ENCODE measurements at regions not wholly inside any gene's neighbourhood (a gene's known extent, or its start where the extent isn't known, plus 50 kb on each side); places are given as distances from the start of the nearest gene placed in this dataset.

- H3K27ac Mint-ChIP-seq, result no peak overlapping the region
- H3K4me1 Mint-ChIP-seq, result no peaks in the 10 kb centered on the region
- peaks cover 4% of the 10 kb centered on the region for H3K9me3 Mint-ChIP-seq (ENCODE audit: low read depth)
- intact Hi-C loops (cut with DNase I, micrococcal nuclease), result no loop called here
- CTCF ChIA-PET, result interaction anchor here (0.9 kb wide), 1 partner anchor 16 kb away, joined by 3 read pairs; no protein-coding TSS in a partner anchor
- no peaks in the 10 kb centered on the region for H3K36me3 Mint-ChIP-seq (ENCODE audit: low read depth)
- POLR2A ChIA-PET, result no interaction called here
- peaks cover 24% of the 10 kb centered on the region for H3K27me3 Mint-ChIP-seq
- no peak overlapping the region for H3K4me3 Mint-ChIP-seq
- ATAC-seq (no peak), DNase-seq (no peak)
These were observed 101.9 kb downstream of the TMPRSS5 start for GRCh38 chr11:113604186-113604585.

GRCh38 chr11:113603277-113604059, 102.6 kb downstream of the TMPRSS5 start:
- POLR2A ChIA-PET, result no interaction called here
- Mint-ChIP-seq H3K27me3 (peaks cover 28% of the 10 kb centered on the region), H3K36me3 (ENCODE audit: low read depth) (no peaks in the 10 kb centered on the region), H3K4me3 (no peak overlapping the region), H3K27ac (no peak overlapping the region), H3K4me1 (no peaks in the 10 kb centered on the region), H3K9me3 (ENCODE audit: low read depth) (peaks cover 4% of the 10 kb centered on the region)
- DNase-seq (no peak), ATAC-seq (no peak)
- intact Hi-C loops (cut with DNase I, micrococcal nuclease), result no loop called here
- CTCF ChIA-PET, result interaction anchor here (0.9 kb wide), 1 partner anchor 16 kb away, joined by 3 read pairs; no protein-coding TSS in a partner anchor

DNA sequence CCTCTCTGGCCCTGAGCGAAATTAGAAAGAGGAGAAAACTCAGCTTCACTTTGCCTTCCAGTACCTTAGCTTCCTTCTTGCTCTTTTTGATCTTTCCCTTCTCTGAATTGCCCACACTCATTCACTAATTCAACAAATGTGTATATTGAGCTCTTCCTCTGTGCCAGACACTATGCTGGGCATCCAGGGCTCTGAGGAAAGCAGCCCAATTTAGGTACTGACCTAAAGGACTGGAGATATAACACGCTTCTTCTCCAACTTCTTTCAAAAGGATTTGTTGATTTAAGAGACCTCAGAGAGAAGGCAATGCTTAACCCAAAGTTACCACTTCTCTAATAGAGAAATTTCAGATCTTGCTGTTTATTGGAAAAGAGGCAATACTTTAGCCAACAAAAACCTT, 103.6 kb downstream of the TMPRSS5 start:
- DNase-seq (no peak), ATAC-seq (no peak)
- no peak overlapping the region for H3K4me3 Mint-ChIP-seq
- ChIA-PET CTCF (interaction anchor here (1.2 kb wide), 1 partner anchor 12 kb away, joined by 3 read pairs; no protein-coding TSS in a partner anchor), POLR2A (no interaction called here)
- H3K9me3 Mint-ChIP-seq (ENCODE audit: low read depth), result peaks cover 4% of the 10 kb centered on the region
- H3K27ac Mint-ChIP-seq, result no peak overlapping the region
- no peaks in the 10 kb centered on the region for H3K36me3 Mint-ChIP-seq (ENCODE audit: low read depth)
- no peaks in the 10 kb centered on the region for H3K4me1 Mint-ChIP-seq
- intact Hi-C loops (cut with DNase I, micrococcal nuclease), result no loop called here
- H3K27me3 Mint-ChIP-seq, result peaks cover 32% of the 10 kb centered on the region

DNA sequence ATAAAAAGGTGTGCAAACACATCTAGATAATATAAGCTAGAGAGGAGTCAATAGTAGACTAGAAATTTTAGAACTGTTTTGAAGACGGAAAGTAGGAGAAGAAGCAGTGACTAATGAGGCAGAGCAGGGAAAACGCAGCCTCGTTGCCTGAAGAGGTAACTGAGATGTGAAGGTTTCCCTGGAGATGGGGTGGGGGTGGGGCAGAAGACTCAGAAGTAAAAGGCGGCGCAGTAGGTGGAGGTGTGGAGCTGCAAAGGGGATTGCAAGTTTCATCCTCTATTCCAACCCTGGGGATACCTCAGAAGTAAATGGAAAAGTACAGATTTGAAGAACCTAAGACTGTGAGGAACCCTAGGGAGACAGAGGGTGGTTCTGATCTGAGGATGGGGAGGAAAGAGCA, 109.5 kb downstream of the TMPRSS5 start:
- Mint-ChIP-seq H3K9me3 (ENCODE audit: low read depth) (peaks cover 5% of the 10 kb centered on the region), H3K4me3 (no peak overlapping the region), H3K27ac (no peak overlapping the region), H3K4me1 (peaks cover 10% of the 10 kb centered on the region), H3K27me3 (peaks cover 39% of the 10 kb centered on the region), H3K36me3 (ENCODE audit: low read depth) (no peaks in the 10 kb centered on the region)
- DNase-seq, result no peak
- POLR2A ChIA-PET, result no interaction called here
- CTCF ChIA-PET, result interaction anchor here (0.7 kb wide), 1 partner anchor 861 kb away, joined by 3 read pairs; no protein-coding TSS in a partner anchor
- intact Hi-C loops (cut with DNase I, micrococcal nuclease), result no loop called here
- no peak for ATAC-seq

- peaks cover 40% of the 10 kb centered on the region for H3K27me3 Mint-ChIP-seq
These were observed 110.1 kb downstream of the TMPRSS5 start for GRCh38 chr11:113595810-113596594.

DNA sequence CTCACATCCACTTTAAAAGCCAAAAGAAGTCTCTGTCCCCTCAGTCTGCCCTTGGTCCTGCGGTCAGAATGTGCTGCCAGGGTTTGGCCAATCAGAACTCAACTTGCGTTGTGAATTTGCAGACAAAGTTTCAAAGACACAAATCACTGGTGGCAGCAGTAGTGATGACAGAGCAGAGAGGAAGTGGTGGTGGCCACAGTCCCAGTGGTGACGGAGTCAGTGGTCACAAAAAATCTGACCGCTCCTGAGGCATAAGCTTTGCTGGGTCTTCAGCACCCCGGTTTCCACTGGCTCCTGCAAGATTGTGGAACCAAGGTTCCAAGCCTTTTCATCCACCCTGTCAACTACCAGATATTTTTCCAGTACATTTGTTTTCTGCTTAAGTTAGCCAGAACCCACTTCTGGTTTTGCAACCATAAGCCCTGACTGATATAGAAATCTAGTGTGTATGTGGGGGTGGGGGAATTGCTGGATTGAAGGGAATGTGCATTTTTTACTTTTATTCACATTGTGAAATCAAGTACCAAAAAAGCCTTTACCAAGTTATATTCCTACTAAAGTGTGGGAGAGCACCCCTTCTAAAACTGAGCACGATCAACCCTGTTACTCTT, 112.3 kb downstream of the TMPRSS5 start:
- ChIA-PET POLR2A (no interaction called here), CTCF (no interaction called here)
- Mint-ChIP-seq H3K9me3 (ENCODE audit: low read depth) (peaks cover 5% of the 10 kb centered on the region), H3K27me3 (peaks cover 39% of the 10 kb centered on the region), H3K27ac (no peak overlapping the region), H3K36me3 (ENCODE audit: low read depth) (no peaks in the 10 kb centered on the region), H3K4me3 (no peak overlapping the region), H3K4me1 (peaks cover 11% of the 10 kb centered on the region)
- ATAC-seq (peak; percentile 85), DNase-seq (peak; percentile 56)
- intact Hi-C loops (cut with DNase I, micrococcal nuclease), result no loop called here

More at GRCh38 chr11:113595810-113596594, 110.1 kb downstream of the TMPRSS5 start:
- H3K4me1 Mint-ChIP-seq, result peaks cover 10% of the 10 kb centered on the region
- DNase-seq (no peak), ATAC-seq (no peak)
- H3K9me3 Mint-ChIP-seq (ENCODE audit: low read depth), result peaks cover 5% of the 10 kb centered on the region
- ChIA-PET CTCF (no interaction called here), POLR2A (no interaction called here)
- no peak overlapping the region for H3K4me3 Mint-ChIP-seq
- H3K27ac Mint-ChIP-seq, result no peak overlapping the region
- intact Hi-C loops (cut with DNase I, micrococcal nuclease), result no loop called here
- H3K36me3 Mint-ChIP-seq (ENCODE audit: low read depth), result no peaks in the 10 kb centered on the region

- Mint-ChIP-seq H3K9me3 (ENCODE audit: low read depth) (no peaks in the 10 kb centered on the region), H3K27me3 (peaks cover 25% of the 10 kb centered on the region), H3K4me3 (no peak overlapping the region), H3K36me3 (ENCODE audit: low read depth) (no peaks in the 10 kb centered on the region), H3K4me1 (peaks cover 25% of the 10 kb centered on the region), H3K27ac (no peak overlapping the region)
- ATAC-seq (no peak), DNase-seq (no peak)
- CTCF ChIA-PET, result no interaction called here
- POLR2A ChIA-PET, result no interaction called here
- intact Hi-C loops (cut with DNase I, micrococcal nuclease), result no loop called here
These were observed 115.0 kb downstream of the TMPRSS5 start for GRCh38 chr11:113591117-113591516.

GRCh38 chr11:113587308-113587739, 112.1 kb upstream of the DRD2 start:
- intact Hi-C loops (cut with DNase I, micrococcal nuclease), result loop anchor here in 1 of 2 experiments (1.0 to 2.0 kb wide), 3 partner anchors 185 to 288 kb away; partner anchors contain the start of genes TTC12, USP28 and ZW10

DNA sequence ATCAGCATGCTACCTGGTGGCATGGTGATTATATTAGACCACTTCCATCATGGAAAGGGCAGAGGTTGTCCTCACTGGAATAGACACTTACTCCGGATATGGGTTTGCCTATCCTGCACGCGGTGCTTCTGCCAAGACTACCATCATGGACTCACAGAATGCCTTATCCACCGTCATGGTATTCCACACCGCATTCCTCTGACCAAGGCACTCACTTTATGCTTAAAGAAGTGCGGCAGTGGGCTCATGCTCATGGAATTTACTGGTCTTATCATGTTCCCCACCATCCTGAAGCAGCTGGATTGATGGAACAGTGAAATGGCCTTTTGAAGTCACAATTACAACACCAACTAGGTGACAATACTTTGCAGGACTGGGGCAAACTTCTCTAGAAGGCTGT, 109.2 kb upstream of the DRD2 start:
- ATAC-seq, result no peak
- no peak for DNase-seq
- no peaks in the 10 kb centered on the region for H3K36me3 Mint-ChIP-seq (ENCODE audit: low read depth)
- intact Hi-C loops (cut with DNase I, micrococcal nuclease), result no loop called here
- CTCF ChIA-PET, result no interaction called here
- H3K27me3 Mint-ChIP-seq, result peaks cover 2% of the 10 kb centered on the region
- H3K4me3 Mint-ChIP-seq, result no peak overlapping the region
- POLR2A ChIA-PET, result no interaction called here
- H3K9me3 Mint-ChIP-seq (ENCODE audit: low read depth), result no peaks in the 10 kb centered on the region
- peaks cover 15% of the 10 kb centered on the region for H3K4me1 Mint-ChIP-seq
- H3K27ac Mint-ChIP-seq, result no peak overlapping the region

More at GRCh38 chr11:113587308-113587739, 112.1 kb upstream of the DRD2 start:
- Mint-ChIP-seq H3K4me3 (no peak overlapping the region), H3K36me3 (ENCODE audit: low read depth) (no peaks in the 10 kb centered on the region), H3K9me3 (ENCODE audit: low read depth) (no peaks in the 10 kb centered on the region), H3K4me1 (peaks cover 15% of the 10 kb centered on the region), H3K27ac (peak overlapping the region; percentile 82), H3K27me3 (peaks cover 8% of the 10 kb centered on the region)
- ChIA-PET POLR2A (no interaction called here), CTCF (interaction anchor here (0.7 to 0.9 kb wide), 3 partner anchors 9 to 1418 kb away, joined by 3 read pairs; no protein-coding TSS in a partner anchor)
- DNase-seq, result peak; percentile 76
- peak; percentile 99 for ATAC-seq

DNA sequence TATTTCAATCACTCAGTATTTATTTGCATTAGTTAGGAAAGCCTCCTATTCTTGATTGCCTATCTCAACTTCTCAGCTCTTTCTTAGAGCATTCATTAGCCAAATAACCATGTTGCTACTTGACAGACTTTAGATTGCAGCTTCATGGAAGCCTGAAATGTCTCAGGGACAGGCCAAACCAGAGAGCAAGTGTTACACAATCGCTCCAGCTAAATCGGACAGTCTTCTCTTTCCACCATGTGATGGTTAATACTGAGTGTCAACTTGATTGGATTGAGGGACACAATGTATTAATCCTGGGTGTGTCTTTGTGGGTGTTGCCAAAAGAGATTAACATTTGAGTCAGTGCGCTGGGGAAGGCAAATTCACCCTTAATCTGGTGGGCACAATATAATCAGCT, 106.5 kb upstream of the DRD2 start:
- Mint-ChIP-seq H3K4me1 (peaks cover 5% of the 10 kb centered on the region), H3K9me3 (ENCODE audit: low read depth) (no peaks in the 10 kb centered on the region), H3K4me3 (no peak overlapping the region), H3K27me3 (peaks cover 11% of the 10 kb centered on the region), H3K27ac (no peak overlapping the region), H3K36me3 (ENCODE audit: low read depth) (no peaks in the 10 kb centered on the region)
- ATAC-seq, result no peak
- DNase-seq, result no peak
- POLR2A ChIA-PET, result no interaction called here
- CTCF ChIA-PET, result interaction anchor here (0.6 to 0.7 kb wide), 2 partner anchors 49 to 798 kb away, joined by 3 read pairs; no protein-coding TSS in a partner anchor
- intact Hi-C loops (cut with DNase I, micrococcal nuclease), result no loop called here

DNA sequence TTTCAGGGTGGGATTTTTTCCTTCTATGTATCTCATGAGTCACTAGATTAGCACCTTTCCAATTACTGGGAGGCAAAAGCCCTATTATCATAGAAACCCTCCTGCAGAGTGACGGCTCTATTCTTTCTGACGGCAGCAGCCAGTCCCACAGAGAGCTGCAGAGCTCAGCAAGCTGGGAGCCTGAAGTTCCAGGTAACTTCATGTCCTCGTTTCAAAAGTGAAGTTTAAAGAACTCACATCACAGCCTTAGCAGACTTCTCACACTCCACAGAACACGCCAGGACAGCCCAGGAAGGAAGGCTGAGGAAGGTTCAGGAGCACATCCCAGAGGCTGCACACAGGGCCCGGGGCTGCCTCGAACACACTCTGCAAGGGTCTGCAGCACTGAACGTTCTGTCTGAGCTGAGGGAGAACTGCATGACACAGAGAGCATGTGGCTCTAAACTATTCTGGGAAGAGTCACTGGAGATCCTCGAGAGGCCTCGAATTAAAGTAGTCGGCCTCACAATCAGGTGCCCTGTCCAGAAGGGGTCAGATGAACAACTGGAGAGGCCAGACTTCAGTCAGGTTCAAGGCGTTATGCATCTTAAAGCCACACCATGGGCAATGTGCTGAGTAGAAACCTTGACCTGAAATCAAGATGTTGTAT, 104.2 kb upstream of the DRD2 start:
- H3K4me3 Mint-ChIP-seq, result no peak overlapping the region
- POLR2A ChIA-PET, result no interaction called here
- CTCF ChIA-PET, result no interaction called here
- H3K27ac Mint-ChIP-seq, result no peak overlapping the region
- no peaks in the 10 kb centered on the region for H3K9me3 Mint-ChIP-seq (ENCODE audit: low read depth)
- peaks cover 17% of the 10 kb centered on the region for H3K27me3 Mint-ChIP-seq
- H3K4me1 Mint-ChIP-seq, result peaks cover 5% of the 10 kb centered on the region
- intact Hi-C loops (cut with DNase I, micrococcal nuclease), result no loop called here
- no peaks in the 10 kb centered on the region for H3K36me3 Mint-ChIP-seq (ENCODE audit: low read depth)
- no peak for DNase-seq
- no peak for ATAC-seq
